ENCODE measurements at regions not wholly inside any gene's neighbourhood (a gene's known extent, or its start where the extent isn't known, plus 50 kb on each side); places are given as distances from the start of the nearest gene placed in this dataset.

GRCh38 chr1:31524186-31524901 is 52.0 kb upstream of the TINAGL1 start:
- DNase-seq (no peak), ATAC-seq (no peak)
- Histone ChIP-seq H3K36me3 (no peaks in the 10 kb centered on the region), H3K4me3 (no peak overlapping the region), H3K4me1 (no peaks in the 10 kb centered on the region), H3K27ac (no peak overlapping the region), H3K27me3 (no peaks in the 10 kb centered on the region), H3K9me3 (no peaks in the 10 kb centered on the region)
- TF ChIP-seq CTCF (IDR thresholded peaks at IDR 0.05 in 4 of 5, conservative IDR thresholded peaks at IDR 0.05 in 1 of 5) (no peak), POLR2A (IDR thresholded peaks at IDR 0.05) (no peak)
- intact Hi-C loops (cut with DNase I; ENCODE audit: low total_unique reads) (no loop called here), in situ Hi-C loops (cut with MboI; ENCODE audit: low sequenced_read_pairs in 4 of 4) (no loop called here)
